ENCODE measurements at regions not wholly inside any gene's neighbourhood (a gene's known extent, or its start where the extent isn't known, plus 50 kb on each side); places are given as distances from the start of the nearest gene placed in this dataset.

GRCh38 chr4:135948797-135949196, 1583.5 kb downstream of the PCDH18 start:
- intact Hi-C loops (cut with micrococcal nuclease): no loop called here
- no CpG with 5 or more reads among the region's 1 CpG for WGBS (ENCODE audit: insufficient coverage)
- no peaks in the 10 kb centered on the region for H3K27me3 Mint-ChIP-seq (ENCODE audit: low read depth in 2 of 2)
- no peak for ATAC-seq
- no peak for DNase-seq
- no peaks in the 10 kb centered on the region for H3K4me1 ChIP-seq (ENCODE audit: control insufficient read depth, insufficient read depth, low read length)
- no peaks in the 10 kb centered on the region for H3K36me3 Mint-ChIP-seq
- H3K36me3 ChIP-seq (ENCODE audit: control insufficient read depth, insufficient read depth, low read length): no peaks in the 10 kb centered on the region
- H3K4me3 Mint-ChIP-seq: no peak overlapping the region
- H3K4me1 Mint-ChIP-seq: no peaks in the 10 kb centered on the region
- H3K27ac Mint-ChIP-seq: no peak overlapping the region
- H3K9me3 ChIP-seq (ENCODE audit: control insufficient read depth, insufficient read depth, low read length): no peaks in the 10 kb centered on the region
- no peak overlapping the region for H3K4me3 ChIP-seq (ENCODE audit: low read length)
- TF ChIP-seq, protein P1, sequence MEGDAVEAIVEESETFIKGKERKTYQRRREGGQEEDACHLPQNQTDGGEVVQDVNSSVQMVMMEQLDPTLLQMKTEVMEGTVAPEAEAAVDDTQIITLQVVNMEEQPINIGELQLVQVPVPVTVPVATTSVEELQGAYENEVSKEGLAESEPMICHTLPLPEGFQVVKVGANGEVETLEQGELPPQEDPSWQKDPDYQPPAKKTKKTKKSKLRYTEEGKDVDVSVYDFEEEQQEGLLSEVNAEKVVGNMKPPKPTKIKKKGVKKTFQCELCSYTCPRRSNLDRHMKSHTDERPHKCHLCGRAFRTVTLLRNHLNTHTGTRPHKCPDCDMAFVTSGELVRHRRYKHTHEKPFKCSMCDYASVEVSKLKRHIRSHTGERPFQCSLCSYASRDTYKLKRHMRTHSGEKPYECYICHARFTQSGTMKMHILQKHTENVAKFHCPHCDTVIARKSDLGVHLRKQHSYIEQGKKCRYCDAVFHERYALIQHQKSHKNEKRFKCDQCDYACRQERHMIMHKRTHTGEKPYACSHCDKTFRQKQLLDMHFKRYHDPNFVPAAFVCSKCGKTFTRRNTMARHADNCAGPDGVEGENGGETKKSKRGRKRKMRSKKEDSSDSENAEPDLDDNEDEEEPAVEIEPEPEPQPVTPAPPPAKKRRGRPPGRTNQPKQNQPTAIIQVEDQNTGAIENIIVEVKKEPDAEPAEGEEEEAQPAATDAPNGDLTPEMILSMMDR (IDR thresholded peaks at IDR 0.05): no peak
- H3K27ac ChIP-seq (ENCODE audit: low read length): no peak overlapping the region
- H3K9me3 Mint-ChIP-seq: peaks cover 0 to 4% of the 10 kb centered on the region in 2 donors
- H3K27me3 ChIP-seq (ENCODE audit: control insufficient read depth, insufficient read depth, low read length): no peaks in the 10 kb centered on the region

GRCh38 chr4:135941671-135942070, 1590.6 kb downstream of the PCDH18 start:
- H3K9me3 ChIP-seq (ENCODE audit: control insufficient read depth, insufficient read depth, low read length): no peaks in the 10 kb centered on the region
- ATAC-seq: no peak
- H3K36me3 ChIP-seq (ENCODE audit: control insufficient read depth, insufficient read depth, low read length): no peaks in the 10 kb centered on the region
- Mint-ChIP-seq H3K9me3 (peaks cover 0 to 4% of the 10 kb centered on the region in 2 donors), H3K27me3 (ENCODE audit: low read depth in 2 of 2) (no peaks in the 10 kb centered on the region), H3K36me3 (no peaks in the 10 kb centered on the region), H3K27ac (no peak overlapping the region), H3K4me1 (no peaks in the 10 kb centered on the region), H3K4me3 (no peak overlapping the region)
- no peaks in the 10 kb centered on the region for H3K27me3 ChIP-seq (ENCODE audit: control insufficient read depth, insufficient read depth, low read length)
- WGBS (ENCODE audit: insufficient coverage): no CpG with 5 or more reads among the region's 2 CpGs
- H3K4me3 ChIP-seq (ENCODE audit: low read length): no peak overlapping the region
- no peak for DNase-seq
- H3K27ac ChIP-seq (ENCODE audit: low read length): no peak overlapping the region
- TF ChIP-seq, protein P1 (IDR thresholded peaks at IDR 0.05): no peak
- no peaks in the 10 kb centered on the region for H3K4me1 ChIP-seq (ENCODE audit: control insufficient read depth, insufficient read depth, low read length)
- intact Hi-C loops (cut with micrococcal nuclease): no loop called here

DNA sequence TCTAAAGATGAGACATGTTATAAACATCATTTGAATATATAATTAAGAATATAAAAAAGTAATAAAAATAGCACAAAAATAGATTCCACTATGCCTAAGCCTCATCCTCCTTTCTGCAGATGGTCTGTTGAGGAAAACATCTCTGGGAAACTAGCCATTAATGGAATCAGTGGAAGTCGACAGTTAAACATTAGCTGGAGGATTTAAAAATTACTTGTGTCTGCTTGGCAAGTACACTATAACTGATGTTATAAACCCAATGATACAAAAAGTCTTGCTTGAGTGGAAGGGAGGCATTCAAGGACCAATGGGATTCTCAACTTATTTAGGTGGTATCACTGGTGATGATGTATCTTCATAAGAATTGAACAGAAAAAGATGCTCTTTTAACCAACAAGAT, 1598.3 kb downstream of the PCDH18 start:
- Histone ChIP-seq H3K27me3 (ENCODE audit: control insufficient read depth, insufficient read depth, low read length) (no peaks in the 10 kb centered on the region), H3K4me3 (ENCODE audit: low read length) (no peak overlapping the region), H3K4me1 (ENCODE audit: control insufficient read depth, insufficient read depth, low read length) (no peaks in the 10 kb centered on the region), H3K36me3 (ENCODE audit: control insufficient read depth, insufficient read depth, low read length) (no peaks in the 10 kb centered on the region), H3K9me3 (ENCODE audit: control insufficient read depth, insufficient read depth, low read length) (no peaks in the 10 kb centered on the region), H3K27ac (ENCODE audit: low read length) (no peak overlapping the region)
- H3K36me3 Mint-ChIP-seq: no peaks in the 10 kb centered on the region
- ATAC-seq: no peak
- DNase-seq: no peak
- TF ChIP-seq, protein P1 (IDR thresholded peaks at IDR 0.05): no peak
- no peaks in the 10 kb centered on the region for H3K4me1 Mint-ChIP-seq
- no peak overlapping the region for H3K4me3 Mint-ChIP-seq
- peaks cover 3 to 5% of the 10 kb centered on the region in 2 donors for H3K9me3 Mint-ChIP-seq
- intact Hi-C loops (cut with micrococcal nuclease): no loop called here
- no peaks in the 10 kb centered on the region for H3K27me3 Mint-ChIP-seq (ENCODE audit: low read depth in 2 of 2)
- 100% methylated on average over 1 of the region's 1 CpG for WGBS (ENCODE audit: insufficient coverage)
- H3K27ac Mint-ChIP-seq: no peak overlapping the region

DNA sequence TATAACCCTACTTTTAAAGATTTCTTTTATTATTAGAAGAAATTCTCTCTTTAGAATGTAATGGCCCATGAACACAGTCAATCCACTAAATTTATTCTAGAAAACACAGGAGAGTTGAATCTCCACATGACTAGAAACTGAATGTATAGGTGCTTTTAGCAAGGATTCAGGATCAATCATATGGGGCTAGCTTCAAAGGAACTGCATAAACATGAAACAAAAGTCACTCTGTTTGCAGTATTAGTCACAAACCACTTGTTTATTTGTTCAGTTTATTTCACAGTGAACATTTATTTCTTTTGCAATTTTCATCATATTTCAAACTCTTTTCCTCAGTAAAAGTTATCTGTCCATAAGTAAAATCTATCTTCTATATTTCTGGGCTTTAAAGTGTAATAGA, 1604.6 kb downstream of the PCDH18 start:
- ATAC-seq: no peak
- no peaks in the 10 kb centered on the region for H3K36me3 ChIP-seq (ENCODE audit: control insufficient read depth, insufficient read depth, low read length)

More for the DNA sequence above, 1604.6 kb downstream of the PCDH18 start:
- no peak overlapping the region for H3K27ac Mint-ChIP-seq
- peaks cover 12% of the 10 kb centered on the region for H3K36me3 Mint-ChIP-seq
- no peak overlapping the region for H3K4me3 ChIP-seq (ENCODE audit: low read length)
- H3K27me3 Mint-ChIP-seq (ENCODE audit: low read depth in 2 of 2): no peaks in the 10 kb centered on the region
- no peak for DNase-seq
- H3K4me1 Mint-ChIP-seq: no peaks in the 10 kb centered on the region
- H3K4me1 ChIP-seq (ENCODE audit: control insufficient read depth, insufficient read depth, low read length): no peaks in the 10 kb centered on the region
- H3K27me3 ChIP-seq (ENCODE audit: control insufficient read depth, insufficient read depth, low read length): no peaks in the 10 kb centered on the region
- H3K9me3 Mint-ChIP-seq: peaks cover 11 to 13% of the 10 kb centered on the region in 2 donors
- H3K9me3 ChIP-seq (ENCODE audit: control insufficient read depth, insufficient read depth, low read length): no peaks in the 10 kb centered on the region
- H3K4me3 Mint-ChIP-seq: no peak overlapping the region
- intact Hi-C loops (cut with micrococcal nuclease): no loop called here
- TF ChIP-seq, protein P1 (IDR thresholded peaks at IDR 0.05): no peak
- H3K27ac ChIP-seq (ENCODE audit: low read length): no peak overlapping the region

Measured in natural killer cell (primary cell).